GM18519 (cell line): ENCODE measurements at regions not wholly inside any gene's neighbourhood (a gene's known extent, or its start where the extent isn't known, plus 50 kb on each side); places are given as distances from the start of the nearest gene placed in this dataset.
"Not testable (repeated sequence)": the region's sequence is repeated elsewhere in the genome, so short reads cannot be mapped to it uniquely, and the experiment has no call there.

Source experiments
- ATAC-seq: cut with Tn5 transposase; IDR thresholded peaks from one replicate; pipeline ENCODE4 v1.9.1; 2021; ENCODE audit warnings: mild to moderate bottlenecking, moderate library complexity; ENCODE audit not compliant: unreplicated experiment, low FRiP score

- no peak for ATAC-seq
Measured at GRCh38 chr12:63508543-63508942, 159.8 kb downstream of the DPY19L2 start.

GRCh38 chr12:63499567-63499966 lies 168.7 kb downstream of the DPY19L2 start:
- ATAC-seq: no peak

GRCh38 chr12:63498239-63498638 lies 170.1 kb downstream of the DPY19L2 start:
- no peak for ATAC-seq

- no peak for ATAC-seq
Measured at GRCh38 chr12:63496654-63497053, 171.6 kb downstream of the DPY19L2 start.

- ATAC-seq: no peak
Measured at GRCh38 chr12:63495974-63496373, 172.3 kb downstream of the DPY19L2 start.

- not testable (repeated sequence) for ATAC-seq
Measured at GRCh38 chr12:63493357-63493756, 174.9 kb downstream of the DPY19L2 start.

GRCh38 chr12:63480186-63480585 lies 188.1 kb downstream of the DPY19L2 start:
- no peak for ATAC-seq

- ATAC-seq: no peak
Measured at GRCh38 chr12:63470161-63470560, 198.1 kb downstream of the DPY19L2 start.

GRCh38 chr12:63467951-63468350 lies 200.3 kb downstream of the DPY19L2 start:
- ATAC-seq: no peak

GRCh38 chr12:63457857-63458256 lies 210.4 kb downstream of the DPY19L2 start:
- ATAC-seq: no peak

GRCh38 chr12:63457428-63457827 lies 210.9 kb downstream of the DPY19L2 start:
- ATAC-seq: no peak

- ATAC-seq: no peak
Measured at GRCh38 chr12:63450816-63451215, 217.5 kb downstream of the DPY19L2 start.

GRCh38 chr12:63450334-63450733 lies 218.0 kb downstream of the DPY19L2 start:
- ATAC-seq: no peak

- no peak for ATAC-seq
Measured at GRCh38 chr12:63445224-63445880, 222.9 kb downstream of the DPY19L2 start.

- no peak for ATAC-seq
Measured at GRCh38 chr12:63440048-63440447, 228.2 kb downstream of the DPY19L2 start.

- ATAC-seq: not testable (repeated sequence)
Measured at GRCh38 chr12:63434384-63434783, 233.9 kb downstream of the DPY19L2 start.

GRCh38 chr12:63427969-63428368 lies 240.3 kb downstream of the DPY19L2 start:
- ATAC-seq: not testable (repeated sequence)

- ATAC-seq: not testable (repeated sequence)
Measured at GRCh38 chr12:63427029-63427428, 241.3 kb downstream of the DPY19L2 start.

GRCh38 chr12:63424671-63425070 lies 243.6 kb downstream of the DPY19L2 start:
- no peak for ATAC-seq

GRCh38 chr12:63423839-63424238 lies 244.5 kb downstream of the DPY19L2 start:
- ATAC-seq: no peak

GRCh38 chr12:63420206-63420644 lies 248.1 kb downstream of the DPY19L2 start:
- ATAC-seq: peak; percentile 86

GRCh38 chr12:63419154-63419553 lies 249.1 kb downstream of the DPY19L2 start:
- no peak for ATAC-seq

GRCh38 chr12:63416788-63417187 lies 251.5 kb downstream of the DPY19L2 start:
- ATAC-seq: no peak
